ENCODE measurements at regions not wholly inside any gene's neighbourhood (a gene's known extent, or its start where the extent isn't known, plus 50 kb on each side); places are given as distances from the start of the nearest gene placed in this dataset.

DNA sequence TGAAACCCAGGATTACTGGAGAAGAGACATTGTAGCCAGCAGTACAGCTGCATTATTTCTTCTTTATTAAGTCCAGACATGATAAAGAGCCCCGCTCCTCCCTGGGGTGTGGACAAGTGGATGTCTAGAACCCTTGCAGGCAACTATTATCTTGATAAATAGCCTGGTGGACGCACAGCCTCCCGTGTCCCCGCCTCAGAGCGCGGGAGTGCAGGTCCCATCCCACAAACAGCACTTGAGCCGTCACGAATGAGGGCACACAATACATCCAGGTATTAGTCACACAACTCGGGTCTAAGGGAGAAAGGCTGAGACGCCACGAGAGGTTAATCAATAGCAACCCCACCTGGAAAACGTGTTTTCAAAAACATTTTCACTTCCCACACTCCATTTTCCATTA, 213.2 kb upstream of the SOX1 start:
- TF ChIP-seq, protein P1, sequence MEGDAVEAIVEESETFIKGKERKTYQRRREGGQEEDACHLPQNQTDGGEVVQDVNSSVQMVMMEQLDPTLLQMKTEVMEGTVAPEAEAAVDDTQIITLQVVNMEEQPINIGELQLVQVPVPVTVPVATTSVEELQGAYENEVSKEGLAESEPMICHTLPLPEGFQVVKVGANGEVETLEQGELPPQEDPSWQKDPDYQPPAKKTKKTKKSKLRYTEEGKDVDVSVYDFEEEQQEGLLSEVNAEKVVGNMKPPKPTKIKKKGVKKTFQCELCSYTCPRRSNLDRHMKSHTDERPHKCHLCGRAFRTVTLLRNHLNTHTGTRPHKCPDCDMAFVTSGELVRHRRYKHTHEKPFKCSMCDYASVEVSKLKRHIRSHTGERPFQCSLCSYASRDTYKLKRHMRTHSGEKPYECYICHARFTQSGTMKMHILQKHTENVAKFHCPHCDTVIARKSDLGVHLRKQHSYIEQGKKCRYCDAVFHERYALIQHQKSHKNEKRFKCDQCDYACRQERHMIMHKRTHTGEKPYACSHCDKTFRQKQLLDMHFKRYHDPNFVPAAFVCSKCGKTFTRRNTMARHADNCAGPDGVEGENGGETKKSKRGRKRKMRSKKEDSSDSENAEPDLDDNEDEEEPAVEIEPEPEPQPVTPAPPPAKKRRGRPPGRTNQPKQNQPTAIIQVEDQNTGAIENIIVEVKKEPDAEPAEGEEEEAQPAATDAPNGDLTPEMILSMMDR (conservative IDR thresholded peaks at IDR 0.05; ENCODE audit: low read depth, low read length) = no peak
- TF ChIP-seq EZH2 (IDR thresholded peaks at IDR 0.05; ENCODE audit: borderline replicate concordance, low read depth, low read length, poor library complexity, severe bottlenecking) = no peak

Data from A673 (cell line).